ENCODE measurements at regions not wholly inside any gene's neighbourhood (a gene's known extent, or its start where the extent isn't known, plus 50 kb on each side); places are given as distances from the start of the nearest gene placed in this dataset.

- H3K36me3 ChIP-seq (ENCODE audit: control insufficient read depth, insufficient read depth, low read length) = no peaks in the 10 kb centered on the region
- no peaks in the 10 kb centered on the region for H3K4me1 ChIP-seq (ENCODE audit: control insufficient read depth, insufficient read depth, low read length, poor library complexity, severe bottlenecking)
- no peak overlapping the region for H3K4me3 ChIP-seq (ENCODE audit: extremely low read depth, insufficient read depth, low read length, poor library complexity, severe bottlenecking)
- 72 to 82% methylated on average over 5 to 7 of the region's 8 CpGs for WGBS, 2 experiments (ENCODE audit: insufficient coverage in 2 of 2)
- H3K27ac ChIP-seq (ENCODE audit: low read depth, low read length, severe bottlenecking) = no peak overlapping the region
- H3K9me3 ChIP-seq (ENCODE audit: control insufficient read depth, low read length) = no peaks in the 10 kb centered on the region
These were observed 67.4 kb downstream of the TNP1 start for GRCh38 chr2:216792222-216793021.

DNA sequence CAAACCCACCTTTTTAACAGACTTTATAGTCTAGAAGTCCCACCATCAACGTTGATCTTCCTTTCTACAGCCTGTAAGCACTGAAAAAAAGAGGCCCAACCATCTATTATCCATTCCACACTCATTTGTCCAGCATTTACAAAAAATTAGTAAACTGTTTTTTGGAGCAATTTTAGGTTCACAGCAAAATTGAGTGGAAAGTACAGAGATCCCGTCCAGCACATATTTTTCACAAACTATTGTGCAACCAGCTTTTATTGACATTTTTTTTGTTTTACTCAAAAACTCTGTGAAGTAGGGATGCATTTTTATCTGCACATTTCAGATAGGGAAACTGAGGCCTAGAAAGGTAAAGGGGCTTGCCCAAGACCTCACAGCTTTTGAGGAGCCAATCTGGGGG is 68.6 kb downstream of the TNP1 start:
- WGBS, 2 experiments (ENCODE audit: insufficient coverage in 2 of 2) = 86 to 100% methylated on average over 1 to 2 of the region's 2 CpGs
- H3K36me3 ChIP-seq (ENCODE audit: control insufficient read depth, insufficient read depth, low read length) = no peaks in the 10 kb centered on the region

DNA sequence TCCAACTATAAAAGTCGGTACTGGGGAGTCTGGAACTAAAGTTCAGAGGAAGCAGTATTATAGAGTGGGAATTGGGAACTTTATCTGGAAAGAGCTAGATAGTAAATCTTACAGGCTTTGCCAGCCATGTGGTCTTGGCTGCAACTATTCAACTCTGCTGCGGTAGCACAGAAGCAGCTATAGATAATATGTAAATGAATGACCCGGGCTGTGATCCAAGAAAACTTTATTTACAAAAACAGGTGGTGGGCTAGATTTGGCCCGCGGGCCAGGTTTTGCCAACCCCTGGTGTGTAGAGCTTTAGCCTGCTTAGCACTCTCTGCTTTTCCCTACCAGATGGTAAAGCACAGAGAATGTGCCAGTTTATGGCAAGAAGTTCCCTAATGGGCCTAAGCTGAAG is 70.8 kb downstream of the TNP1 start:
- 85 to 88% methylated on average over 2 to 3 of the region's 5 CpGs for WGBS, 2 experiments (ENCODE audit: insufficient coverage in 2 of 2)
- Histone ChIP-seq H3K4me1 (ENCODE audit: control insufficient read depth, insufficient read depth, low read length, poor library complexity, severe bottlenecking) (no peaks in the 10 kb centered on the region), H3K9me3 (ENCODE audit: control insufficient read depth, low read length) (no peaks in the 10 kb centered on the region), H3K36me3 (ENCODE audit: control insufficient read depth, insufficient read depth, low read length) (no peaks in the 10 kb centered on the region), H3K27ac (ENCODE audit: low read depth, low read length, severe bottlenecking) (no peak overlapping the region), H3K4me3 (ENCODE audit: extremely low read depth, insufficient read depth, low read length, poor library complexity, severe bottlenecking) (no peak overlapping the region)

More for the DNA sequence above, 68.6 kb downstream of the TNP1 start:
- no peaks in the 10 kb centered on the region for H3K4me1 ChIP-seq (ENCODE audit: control insufficient read depth, insufficient read depth, low read length, poor library complexity, severe bottlenecking)
- no peaks in the 10 kb centered on the region for H3K9me3 ChIP-seq (ENCODE audit: control insufficient read depth, low read length)
- H3K4me3 ChIP-seq (ENCODE audit: extremely low read depth, insufficient read depth, low read length, poor library complexity, severe bottlenecking) = no peak overlapping the region
- no peak overlapping the region for H3K27ac ChIP-seq (ENCODE audit: low read depth, low read length, severe bottlenecking)

DNA sequence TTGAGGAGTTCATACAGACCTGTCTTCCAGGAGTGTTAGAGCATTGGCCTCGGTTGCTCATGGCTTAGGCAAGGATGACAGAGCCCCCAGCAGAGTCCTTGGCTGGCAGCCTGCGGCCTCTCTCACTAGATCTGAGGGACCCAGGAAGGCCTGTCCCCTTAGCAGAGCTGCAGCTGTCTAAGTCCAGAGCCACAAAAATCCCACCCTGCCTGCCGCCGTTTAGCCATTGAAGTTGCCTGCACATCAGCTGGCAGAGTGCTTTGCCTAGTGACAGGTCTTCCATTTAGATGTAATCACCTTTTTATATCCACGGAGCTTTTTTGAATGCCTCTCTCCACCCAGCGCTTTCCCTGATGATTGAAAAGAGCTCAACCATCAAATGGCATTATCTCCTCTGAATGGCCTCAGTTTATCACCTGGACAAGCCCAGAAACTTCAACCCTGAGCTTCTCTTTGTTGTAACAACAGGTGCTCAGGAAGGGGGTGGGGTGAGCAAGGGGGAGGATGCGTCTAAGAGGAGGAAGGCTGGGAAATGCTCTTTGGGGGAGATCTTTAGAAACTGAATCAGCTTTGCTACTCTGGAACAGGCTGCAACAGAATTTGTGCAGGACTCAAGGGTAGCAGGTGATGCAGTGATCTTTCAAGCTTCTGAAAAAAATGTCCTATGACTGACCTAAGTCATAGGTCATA is 71.9 kb downstream of the TNP1 start:
- H3K9me3 ChIP-seq (ENCODE audit: control insufficient read depth, low read length) = no peaks in the 10 kb centered on the region
- WGBS, 2 experiments (ENCODE audit: insufficient coverage in 2 of 2) = 76 to 78% methylated on average over 7 of the region's 7 CpGs
- H3K4me1 ChIP-seq (ENCODE audit: control insufficient read depth, insufficient read depth, low read length, poor library complexity, severe bottlenecking) = no peaks in the 10 kb centered on the region
- H3K27ac ChIP-seq (ENCODE audit: low read depth, low read length, severe bottlenecking) = no peak overlapping the region
- no peak overlapping the region for H3K4me3 ChIP-seq (ENCODE audit: extremely low read depth, insufficient read depth, low read length, poor library complexity, severe bottlenecking)
- no peaks in the 10 kb centered on the region for H3K36me3 ChIP-seq (ENCODE audit: control insufficient read depth, insufficient read depth, low read length)

DNA sequence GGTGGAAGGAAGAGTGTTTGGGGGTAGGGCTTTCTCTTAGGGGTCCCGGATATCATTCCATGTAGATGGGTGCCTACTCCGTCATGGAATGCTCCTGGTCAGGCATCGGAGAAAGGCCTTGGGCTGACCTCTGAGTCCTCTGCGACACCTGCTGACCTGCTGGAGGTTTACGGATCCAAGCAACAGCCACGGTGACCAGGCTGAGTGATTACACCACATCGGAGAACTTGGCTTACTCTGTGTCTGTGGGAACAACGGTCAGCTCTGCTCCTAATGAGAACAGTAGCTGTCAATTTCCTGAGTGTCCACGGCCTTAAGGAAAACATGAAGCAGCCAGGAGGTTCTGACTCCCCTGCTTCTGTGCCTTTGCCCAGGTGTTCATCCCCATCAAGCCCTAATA is 73.2 kb downstream of the TNP1 start:
- Histone ChIP-seq H3K9me3 (ENCODE audit: control insufficient read depth, low read length) (no peaks in the 10 kb centered on the region), H3K27ac (ENCODE audit: low read depth, low read length, severe bottlenecking) (no peak overlapping the region), H3K4me1 (ENCODE audit: control insufficient read depth, insufficient read depth, low read length, poor library complexity, severe bottlenecking) (no peaks in the 10 kb centered on the region), H3K4me3 (ENCODE audit: extremely low read depth, insufficient read depth, low read length, poor library complexity, severe bottlenecking) (no peak overlapping the region), H3K36me3 (ENCODE audit: control insufficient read depth, insufficient read depth, low read length) (no peaks in the 10 kb centered on the region)
- 94 to 97% methylated on average over 9 of the region's 9 CpGs for WGBS, 2 experiments (ENCODE audit: insufficient coverage in 2 of 2)

GRCh38 chr2:216784456-216784855 is 75.4 kb downstream of the TNP1 start:
- Histone ChIP-seq H3K4me1 (ENCODE audit: control insufficient read depth, insufficient read depth, low read length, poor library complexity, severe bottlenecking) (no peaks in the 10 kb centered on the region), H3K4me3 (ENCODE audit: extremely low read depth, insufficient read depth, low read length, poor library complexity, severe bottlenecking) (no peak overlapping the region)
- WGBS, 2 experiments (ENCODE audit: insufficient coverage in 2 of 2) = 82 to 88% methylated on average over 1 to 3 of the region's 3 CpGs

DNA sequence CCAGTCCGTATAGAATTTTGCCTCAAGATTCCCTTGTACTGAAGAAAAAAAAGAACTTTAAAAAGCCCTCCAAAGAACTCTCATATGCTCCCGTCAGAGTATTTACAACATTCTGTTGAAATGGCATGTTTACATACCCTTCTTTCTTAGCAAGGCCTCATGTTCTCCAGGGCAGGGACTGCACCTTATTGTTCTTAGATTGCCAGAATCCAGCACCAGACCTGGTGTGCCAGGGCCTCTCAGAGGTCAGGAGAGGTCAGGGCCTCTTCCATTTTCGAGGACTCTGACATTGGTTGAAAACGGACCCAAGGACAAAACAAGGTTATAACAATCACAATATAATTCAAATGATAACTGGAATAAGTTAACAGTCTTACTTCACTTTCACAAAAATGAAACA is 78.2 kb downstream of the TNP1 start:
- Histone ChIP-seq H3K4me1 (ENCODE audit: control insufficient read depth, insufficient read depth, low read length, poor library complexity, severe bottlenecking) (peaks cover 2% of the 10 kb centered on the region), H3K27ac (ENCODE audit: low read depth, low read length, severe bottlenecking) (no peak overlapping the region), H3K4me3 (ENCODE audit: extremely low read depth, insufficient read depth, low read length, poor library complexity, severe bottlenecking) (no peak overlapping the region), H3K36me3 (ENCODE audit: control insufficient read depth, insufficient read depth, low read length) (no peaks in the 10 kb centered on the region), H3K9me3 (ENCODE audit: control insufficient read depth, low read length) (no peaks in the 10 kb centered on the region)
- 80% methylated on average over 1 of the region's 4 CpGs for WGBS, 2 experiments (ENCODE audit: insufficient coverage in 2 of 2)

More at GRCh38 chr2:216784456-216784855, 75.4 kb downstream of the TNP1 start:
- Histone ChIP-seq H3K9me3 (ENCODE audit: control insufficient read depth, low read length) (no peaks in the 10 kb centered on the region), H3K27ac (ENCODE audit: low read depth, low read length, severe bottlenecking) (no peak overlapping the region), H3K36me3 (ENCODE audit: control insufficient read depth, insufficient read depth, low read length) (no peaks in the 10 kb centered on the region)

- WGBS, 2 experiments (ENCODE audit: insufficient coverage in 2 of 2) = 75 to 92% methylated on average over 4 of the region's 4 CpGs
- H3K9me3 ChIP-seq (ENCODE audit: control insufficient read depth, low read length) = no peaks in the 10 kb centered on the region
- no peaks in the 10 kb centered on the region for H3K36me3 ChIP-seq (ENCODE audit: control insufficient read depth, insufficient read depth, low read length)
These were observed 79.0 kb downstream of the TNP1 start for GRCh38 chr2:216780843-216781242.

GRCh38 chr2:216777637-216778273 is 82.1 kb downstream of the TNP1 start:
- Histone ChIP-seq H3K36me3 (ENCODE audit: control insufficient read depth, insufficient read depth, low read length) (no peaks in the 10 kb centered on the region), H3K4me1 (ENCODE audit: control insufficient read depth, insufficient read depth, low read length, poor library complexity, severe bottlenecking) (peaks cover 30% of the 10 kb centered on the region)
- 60 to 67% methylated on average over 8 to 9 of the region's 9 CpGs for WGBS, 2 experiments (ENCODE audit: insufficient coverage in 2 of 2)

More at GRCh38 chr2:216780843-216781242, 79.0 kb downstream of the TNP1 start:
- H3K4me1 ChIP-seq (ENCODE audit: control insufficient read depth, insufficient read depth, low read length, poor library complexity, severe bottlenecking) = peaks cover 10% of the 10 kb centered on the region
- H3K27ac ChIP-seq (ENCODE audit: low read depth, low read length, severe bottlenecking) = no peak overlapping the region
- H3K4me3 ChIP-seq (ENCODE audit: extremely low read depth, insufficient read depth, low read length, poor library complexity, severe bottlenecking) = no peak overlapping the region

DNA sequence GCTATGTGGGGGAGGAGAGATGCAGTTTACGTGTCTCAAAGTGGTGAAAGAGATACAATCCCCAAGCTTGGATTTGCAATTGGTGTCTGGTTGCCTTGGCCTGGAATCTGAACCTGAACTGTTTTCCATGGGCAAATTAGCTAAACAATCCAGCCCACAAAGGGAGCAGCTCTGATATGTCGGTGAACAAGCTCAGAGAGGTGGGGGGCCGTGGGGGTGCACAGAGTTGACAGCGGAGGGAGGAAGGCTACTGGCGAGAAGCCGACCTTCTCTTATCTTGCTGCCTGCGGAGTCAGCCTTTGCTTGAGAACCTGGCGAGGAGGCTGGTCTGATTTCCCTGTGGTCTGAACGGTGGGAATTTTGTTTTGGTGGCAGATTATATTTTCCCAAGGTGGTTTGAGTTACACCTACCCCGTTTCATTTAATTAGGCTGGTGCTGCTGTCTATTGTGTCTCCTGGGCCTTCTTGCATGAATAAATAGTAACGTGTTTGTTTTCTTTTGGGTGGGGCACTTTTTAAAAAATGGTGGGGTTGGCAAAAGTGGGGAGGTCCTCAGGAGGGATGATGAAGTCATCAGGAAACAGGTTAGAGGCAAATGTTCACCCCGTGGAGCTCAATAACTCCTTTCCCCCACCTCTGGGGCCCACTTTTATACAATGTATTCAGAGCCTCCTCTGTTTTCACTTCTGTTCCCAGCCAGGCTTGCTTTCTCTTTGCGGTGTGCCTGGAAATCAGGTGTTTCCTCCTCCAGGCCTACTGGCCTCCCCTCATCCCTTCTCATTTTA is 80.9 kb upstream of the IGFBP5 start:
- H3K27ac ChIP-seq (ENCODE audit: low read depth, low read length, severe bottlenecking) = peak overlapping the region; percentile 19
- WGBS, 2 experiments (ENCODE audit: insufficient coverage in 2 of 2) = 75% methylated on average over 10 to 11 of the region's 13 CpGs

More at GRCh38 chr2:216777637-216778273, 82.1 kb downstream of the TNP1 start:
- H3K27ac ChIP-seq (ENCODE audit: low read depth, low read length, severe bottlenecking) = no peak overlapping the region
- no peak overlapping the region for H3K4me3 ChIP-seq (ENCODE audit: extremely low read depth, insufficient read depth, low read length, poor library complexity, severe bottlenecking)
- H3K9me3 ChIP-seq (ENCODE audit: control insufficient read depth, low read length) = no peaks in the 10 kb centered on the region

More for the DNA sequence above, 80.9 kb upstream of the IGFBP5 start:
- Histone ChIP-seq H3K4me3 (ENCODE audit: extremely low read depth, insufficient read depth, low read length, poor library complexity, severe bottlenecking) (no peak overlapping the region), H3K4me1 (ENCODE audit: control insufficient read depth, insufficient read depth, low read length, poor library complexity, severe bottlenecking) (peaks cover 30% of the 10 kb centered on the region), H3K9me3 (ENCODE audit: control insufficient read depth, low read length) (no peaks in the 10 kb centered on the region), H3K36me3 (ENCODE audit: control insufficient read depth, insufficient read depth, low read length) (no peaks in the 10 kb centered on the region)

All from mesodermal cell (in vitro differentiated cells).